ENCODE measurements at regions not wholly inside any gene's neighbourhood (a gene's known extent, or its start where the extent isn't known, plus 50 kb on each side); places are given as distances from the start of the nearest gene placed in this dataset.

- Histone ChIP-seq H3K27me3 (ENCODE audit: insufficient read depth, low read length) (no peaks in the 10 kb centered on the region), H3K36me3 (ENCODE audit: control insufficient read depth in 1 of 2, insufficient read depth in 2 of 2, low read length in 2 of 2) (no peaks in the 10 kb centered on the region), H3K9me2 (ENCODE audit: insufficient read depth) (no peaks in the 10 kb centered on the region), H3K9me3 (ENCODE audit: control insufficient read depth in 1 of 2, insufficient read depth in 1 of 2, low read depth in 1 of 2, low read length in 2 of 2) (no peaks in the 10 kb centered on the region), H2AFZ (ENCODE audit: low read depth, low read length, poor library complexity, severe bottlenecking) (no peak overlapping the region), H3K27ac (ENCODE audit: low read depth, low read length) (no peak overlapping the region), H3K4me1 (ENCODE audit: control insufficient read depth in 1 of 2, insufficient read depth in 2 of 2, low read length in 2 of 2) (peaks cover 4 to 18% of the 10 kb centered on the region in 2 experiments; a peak in 2 of 4 replicates), H3K9ac (ENCODE audit: low read length) (no peak overlapping the region), H3K4me2 (ENCODE audit: low read length) (no peak overlapping the region), H3K79me2 (ENCODE audit: insufficient read depth, low read length) (no peaks in the 10 kb centered on the region), H4K20me1 (ENCODE audit: insufficient read depth) (no peaks in the 10 kb centered on the region), H3K4me3 (replicated peaks in 1 of 2; ENCODE audit: low read depth in 1 of 2, low read length in 2 of 2) (no peak overlapping the region)
- POLR2A ChIA-PET: no interaction called here
- ATAC-seq: no peak
- RAD21 ChIA-PET (ENCODE audit: low non-redundant PET in 1 of 2, low total read pairs in 2 of 2, uncharacterized antibody in 2 of 2, unreplicated experiment in 2 of 2): no interaction called here
- CTCF ChIA-PET: interaction anchor here (3.0 kb wide), 1 partner anchor 10 kb away, joined by 16 read pairs; no protein-coding TSS in a partner anchor
- DNase-seq (ENCODE audit: low read depth, low spot score): no peak
- BruUV-seq (replicated peaks): no TSS peak
- TF ChIP-seq ZFX (IDR thresholded peaks at IDR 0.05) (no peak), ELF1 (IDR thresholded peaks at IDR 0.05; ENCODE audit: borderline replicate concordance, low read depth) (no peak), SIN3A (IDR thresholded peaks at IDR 0.05; ENCODE audit: low read depth) (no peak), JUND (IDR thresholded peaks at IDR 0.05) (no peak), CBX3 (IDR thresholded peaks at IDR 0.05; ENCODE audit: low read depth) (no peak), POLR2AphosphoS5 (IDR thresholded peaks at IDR 0.05; ENCODE audit: low read depth, low read length) (no peak)
- intact Hi-C loops (cut with micrococcal nuclease): no loop called here
These were observed 50.6 kb upstream of the GATB start for GRCh38 chr4:151811403-151811802.
